Fibroblast of gingiva (primary cell): ENCODE measurements at regions not wholly inside any gene's neighbourhood (a gene's known extent, or its start where the extent isn't known, plus 50 kb on each side); places are given as distances from the start of the nearest gene placed in this dataset.

Experiments
- DNase-seq: peaks from one replicate; pipeline ENCODE4 v3.0.0-alpha.2; 2011; ENCODE audit warnings: low read depth

- no peak for DNase-seq
Observed at GRCh38 chr10:83252596-83252995, 886.7 kb upstream of the GHITM start.

DNA sequence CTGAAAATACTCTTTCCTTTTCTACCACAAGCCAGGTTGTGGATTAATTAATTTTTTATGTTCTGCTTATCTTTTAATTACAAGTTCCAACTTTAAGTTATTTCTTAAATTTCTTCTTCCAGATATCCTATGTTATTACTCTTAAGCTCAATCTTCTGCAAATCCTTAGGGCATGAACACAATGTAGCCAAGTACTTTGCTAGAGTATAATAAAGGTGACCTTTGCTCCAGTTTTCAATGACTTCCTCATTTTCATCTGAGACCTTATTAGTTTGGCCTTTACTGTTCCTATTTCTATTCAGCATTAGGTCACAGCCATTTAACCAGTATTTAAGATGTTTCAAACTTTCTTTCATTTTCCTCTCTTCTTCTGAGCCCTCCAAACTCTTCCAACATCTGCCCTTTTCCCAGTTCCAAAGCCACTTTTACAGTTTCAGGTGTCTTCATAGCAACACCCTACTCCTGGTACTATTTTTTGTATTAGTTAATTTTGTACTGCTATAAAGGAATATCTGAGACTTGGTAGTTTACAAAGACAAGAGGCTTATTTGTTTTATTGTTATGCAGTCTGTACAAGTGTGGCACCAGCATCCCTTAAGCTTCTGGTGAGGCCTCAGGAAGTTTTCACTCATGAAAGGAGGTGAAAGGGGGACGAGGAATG, 886.2 kb upstream of the GHITM start:
- no peak for DNase-seq

GRCh38 chr10:83254698-83255097, 884.6 kb upstream of the GHITM start:
- DNase-seq = no peak

DNA sequence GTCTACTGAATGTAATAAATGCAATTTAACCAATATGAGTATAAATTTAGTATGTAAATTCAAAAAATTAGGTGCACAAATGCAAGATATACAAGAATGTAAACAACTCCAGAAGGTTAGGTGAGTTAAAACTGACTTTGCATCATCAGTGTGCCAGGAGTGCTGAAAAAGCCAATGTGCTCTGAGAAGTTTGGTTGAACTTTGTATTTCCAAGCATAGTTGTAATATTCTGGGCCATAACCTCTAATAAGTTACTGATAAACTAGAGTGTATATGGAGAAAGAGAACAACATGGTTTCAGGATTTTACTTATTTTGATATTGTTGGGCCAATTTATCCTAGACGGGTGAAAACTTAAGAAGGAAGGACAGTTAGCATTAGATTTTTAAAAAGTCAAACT, 876.9 kb upstream of the GHITM start:
- no peak for DNase-seq

- no peak for DNase-seq
Observed at GRCh38 chr10:83272666-83273434, 866.5 kb upstream of the GHITM start.

GRCh38 chr10:83274088-83274487, 865.2 kb upstream of the GHITM start:
- DNase-seq = no peak

- DNase-seq = no peak
Observed at GRCh38 chr10:83276971-83277370, 862.3 kb upstream of the GHITM start.

GRCh38 chr10:83283151-83283550, 856.2 kb upstream of the GHITM start:
- no peak for DNase-seq

GRCh38 chr10:83287374-83287773, 851.9 kb upstream of the GHITM start:
- no peak for DNase-seq

GRCh38 chr10:83289373-83289772, 849.9 kb upstream of the GHITM start:
- DNase-seq = no peak

DNA sequence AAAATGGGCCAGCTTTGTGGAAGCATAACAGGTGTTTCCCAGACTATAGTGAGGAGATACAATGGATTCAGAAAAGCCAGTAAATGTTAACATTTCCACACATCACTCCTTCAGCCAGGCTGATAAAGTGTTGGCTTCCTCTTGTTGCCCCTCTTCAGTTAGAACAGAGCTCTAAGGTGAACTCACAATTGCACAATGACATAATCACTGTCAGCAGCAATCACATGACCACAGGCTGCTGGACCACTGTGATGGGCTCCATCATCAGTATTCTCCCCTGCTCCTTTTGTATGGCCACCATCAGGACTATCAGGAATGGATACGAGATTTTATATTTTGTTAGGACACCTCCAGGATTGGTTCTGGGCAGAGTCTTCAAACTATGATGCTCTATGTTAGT, 849.4 kb upstream of the GHITM start:
- no peak for DNase-seq

DNA sequence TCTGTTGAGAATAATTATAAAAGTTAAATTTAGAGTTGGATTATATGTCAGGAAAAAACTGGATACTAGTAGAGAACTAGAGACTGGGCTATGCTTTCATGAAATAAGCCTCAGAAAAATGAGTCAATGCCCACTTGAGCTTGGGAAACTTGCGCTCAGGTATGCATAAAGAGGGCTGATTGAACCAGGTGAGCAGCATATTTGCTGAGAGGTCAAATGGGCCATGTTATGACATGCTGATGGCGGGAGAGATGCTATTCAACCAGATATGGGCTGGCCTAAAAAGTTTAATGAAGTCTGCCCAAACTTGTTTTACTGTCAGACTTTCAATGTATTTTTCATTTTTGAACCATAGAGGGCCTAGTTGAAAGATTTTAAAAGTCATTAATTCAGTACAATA, 837.6 kb upstream of the GHITM start:
- DNase-seq = no peak

DNA sequence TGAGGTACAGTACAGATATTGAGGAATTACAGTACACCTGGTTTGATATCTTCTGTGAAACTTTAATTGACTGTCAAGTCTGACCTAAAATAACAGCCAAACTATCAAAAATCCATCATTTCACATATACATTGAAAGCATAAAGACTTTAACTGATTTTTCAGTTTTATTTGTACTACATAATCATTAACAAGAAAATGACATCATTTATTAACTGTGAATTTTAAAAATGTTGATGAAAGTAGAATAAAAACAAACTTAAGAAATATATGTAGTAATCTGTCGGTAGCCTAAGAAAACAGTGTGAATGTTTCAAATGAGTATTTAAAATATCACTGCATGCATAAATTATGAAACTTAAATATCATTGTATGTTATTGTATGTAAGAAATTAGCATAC, 836.7 kb upstream of the GHITM start:
- DNase-seq = no peak

DNA sequence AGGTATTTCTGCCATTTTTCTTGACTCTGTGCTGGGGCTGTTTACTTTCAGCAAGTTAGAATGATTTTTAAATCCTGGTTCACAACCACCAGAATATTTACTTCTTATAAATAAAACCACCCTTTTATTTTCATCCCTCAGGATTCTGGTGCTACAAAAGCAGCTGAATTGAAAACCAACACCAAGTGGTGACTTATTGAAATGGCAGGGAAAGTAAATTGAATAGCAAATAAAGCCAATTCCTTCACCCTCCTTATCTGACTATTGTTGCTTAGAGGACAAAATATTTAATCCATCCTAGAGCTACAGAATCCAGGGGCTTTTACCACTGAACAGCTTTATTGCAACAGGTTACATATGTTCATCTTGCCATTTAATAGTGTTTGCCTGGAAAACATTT, 828.6 kb upstream of the GHITM start:
- DNase-seq = no peak

- no peak for DNase-seq
Observed at GRCh38 chr10:83312570-83312969, 826.7 kb upstream of the GHITM start.

DNA sequence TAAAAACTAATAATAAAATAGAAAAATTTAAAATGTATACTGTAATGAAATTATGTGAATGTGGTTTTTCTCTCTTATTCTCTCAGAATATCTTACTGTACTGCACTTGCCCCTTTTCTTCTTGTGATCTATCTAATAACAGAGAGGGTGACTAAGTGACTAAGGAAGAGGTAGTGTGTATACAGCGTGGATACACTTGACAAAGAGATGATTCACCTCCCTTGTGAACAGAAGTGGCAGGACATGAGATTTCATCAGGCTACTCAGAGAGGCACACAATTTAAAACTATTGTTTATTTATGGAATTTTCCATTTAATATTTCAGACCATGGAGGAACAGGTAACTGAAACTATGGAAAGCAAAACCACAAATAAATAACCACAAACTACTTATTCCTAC, 806.6 kb upstream of the GHITM start:
- DNase-seq = no peak

DNA sequence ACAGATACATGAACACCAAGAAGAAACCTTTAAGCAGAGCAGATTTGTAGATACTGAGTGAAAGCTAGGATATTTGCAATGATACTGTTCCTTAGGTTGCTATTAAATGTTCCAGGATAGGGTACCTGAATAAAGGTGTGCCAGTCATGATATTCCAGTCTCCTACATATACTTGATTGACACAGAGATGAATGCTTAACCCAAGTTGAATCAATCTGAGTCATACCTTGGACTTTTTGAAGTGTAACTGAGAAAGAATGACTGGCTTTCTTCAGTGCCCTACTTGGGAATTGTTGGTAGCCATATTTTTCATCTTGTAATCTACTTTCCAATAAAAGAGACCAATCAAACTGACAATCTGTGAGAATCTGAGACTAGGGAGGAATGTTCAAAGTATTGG, 805.7 kb upstream of the GHITM start:
- DNase-seq = no peak

GRCh38 chr10:83343676-83344075, 795.6 kb upstream of the GHITM start:
- no peak for DNase-seq

DNA sequence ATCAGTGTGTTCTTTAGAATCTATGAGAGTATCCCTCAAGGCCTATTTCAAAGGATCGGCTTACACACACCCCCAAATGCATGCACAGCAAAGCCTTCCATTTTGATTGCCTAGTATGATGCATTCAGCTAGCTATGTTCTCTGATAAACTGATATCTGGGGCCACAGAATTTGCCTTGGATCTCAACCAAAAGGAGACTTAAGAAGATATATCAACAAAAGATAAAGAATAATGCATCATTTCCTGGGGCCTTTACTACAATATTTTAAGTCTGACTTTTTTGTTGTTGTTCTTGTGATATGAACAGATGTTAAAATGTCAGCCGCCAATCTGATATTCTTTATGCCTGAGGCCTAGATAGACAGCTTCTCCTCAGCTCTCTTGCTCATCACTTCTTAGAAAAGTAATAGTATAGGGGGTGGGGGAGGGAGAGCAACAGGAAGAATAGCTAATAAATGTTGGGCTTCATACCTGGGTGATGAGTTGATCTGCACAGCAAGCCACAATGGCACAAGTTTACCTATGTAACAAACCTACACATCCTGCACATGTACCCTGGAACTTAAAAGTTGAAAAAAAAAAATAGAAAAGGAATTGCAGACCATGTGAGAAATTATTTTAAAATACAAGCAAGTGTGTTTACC, 792.9 kb upstream of the GHITM start:
- no peak for DNase-seq

- DNase-seq = no peak
Observed at GRCh38 chr10:83352588-83352987, 786.7 kb upstream of the GHITM start.

GRCh38 chr10:83354456-83354855, 784.9 kb upstream of the GHITM start:
- no peak for DNase-seq

DNA sequence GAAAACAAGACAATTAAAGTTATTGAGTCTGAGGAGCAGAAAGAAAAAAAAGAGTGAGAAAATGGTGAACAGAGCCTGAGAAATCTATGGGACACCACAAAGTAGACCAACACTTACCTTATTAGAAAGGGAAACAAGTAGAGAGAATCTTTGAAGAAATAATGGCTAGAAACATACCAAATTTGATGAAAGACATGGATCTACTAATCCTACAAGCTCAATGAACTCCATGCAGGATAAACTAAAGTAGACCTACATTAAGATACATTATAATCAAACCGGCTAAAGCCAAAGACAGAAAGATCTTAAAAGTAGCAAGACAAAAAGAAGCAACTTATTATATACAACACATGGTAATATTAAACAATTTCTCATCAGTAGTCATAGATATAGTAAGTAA, 782.3 kb upstream of the GHITM start:
- DNase-seq = no peak

- DNase-seq = no peak
Observed at GRCh38 chr10:83357627-83358026, 781.7 kb upstream of the GHITM start.
